NB4 (cell line): ENCODE measurements at regions not wholly inside any gene's neighbourhood (a gene's known extent, or its start where the extent isn't known, plus 50 kb on each side); places are given as distances from the start of the nearest gene placed in this dataset.

Experiments used
- MYC ChIP-seq: IDR thresholded peaks from 2 replicates; pipeline ENCODE4 v1.6.1; 2011; ENCODE audit warnings: low read depth, low read length
- POLR2A ChIP-seq: IDR thresholded peaks from 2 replicates; pipeline ENCODE4 v1.6.1; 2011; ENCODE audit warnings: mild to moderate bottlenecking; ENCODE audit not compliant: insufficient read length; ENCODE audit errors: extremely low read depth
- TF ChIP-seq, protein P1 (sequence below): IDR thresholded peaks from one replicate; pipeline ENCODE4 v1.5.1; 2012; ENCODE audit warnings: low read depth, low read length

DNA sequence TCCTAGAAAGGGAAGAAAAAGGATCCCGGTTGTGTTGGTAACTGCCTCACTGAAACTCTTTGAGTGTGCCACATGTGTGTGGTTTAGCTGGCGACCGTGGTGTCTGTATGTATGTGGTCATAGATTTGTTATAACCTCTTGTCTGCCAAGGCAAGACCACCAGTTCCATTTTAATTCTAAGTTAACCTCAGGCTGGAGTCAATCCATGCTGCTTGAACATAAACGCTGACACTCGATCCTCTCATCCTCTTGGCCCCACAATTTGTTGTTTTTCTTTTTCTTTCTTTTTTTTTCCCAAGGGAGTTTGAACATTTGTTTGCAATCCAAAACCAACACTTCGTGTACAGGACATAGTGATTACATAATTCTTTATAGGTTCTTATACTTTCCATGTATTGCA is 318.9 kb upstream of the JAG1 start:
- TF ChIP-seq MYC (no peak), POLR2A (no peak)
- TF ChIP-seq, protein P1, sequence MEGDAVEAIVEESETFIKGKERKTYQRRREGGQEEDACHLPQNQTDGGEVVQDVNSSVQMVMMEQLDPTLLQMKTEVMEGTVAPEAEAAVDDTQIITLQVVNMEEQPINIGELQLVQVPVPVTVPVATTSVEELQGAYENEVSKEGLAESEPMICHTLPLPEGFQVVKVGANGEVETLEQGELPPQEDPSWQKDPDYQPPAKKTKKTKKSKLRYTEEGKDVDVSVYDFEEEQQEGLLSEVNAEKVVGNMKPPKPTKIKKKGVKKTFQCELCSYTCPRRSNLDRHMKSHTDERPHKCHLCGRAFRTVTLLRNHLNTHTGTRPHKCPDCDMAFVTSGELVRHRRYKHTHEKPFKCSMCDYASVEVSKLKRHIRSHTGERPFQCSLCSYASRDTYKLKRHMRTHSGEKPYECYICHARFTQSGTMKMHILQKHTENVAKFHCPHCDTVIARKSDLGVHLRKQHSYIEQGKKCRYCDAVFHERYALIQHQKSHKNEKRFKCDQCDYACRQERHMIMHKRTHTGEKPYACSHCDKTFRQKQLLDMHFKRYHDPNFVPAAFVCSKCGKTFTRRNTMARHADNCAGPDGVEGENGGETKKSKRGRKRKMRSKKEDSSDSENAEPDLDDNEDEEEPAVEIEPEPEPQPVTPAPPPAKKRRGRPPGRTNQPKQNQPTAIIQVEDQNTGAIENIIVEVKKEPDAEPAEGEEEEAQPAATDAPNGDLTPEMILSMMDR, result no peak
